Right renal cortex interstitium (tissue), 3 donors: ENCODE measurements at regions not wholly inside any gene's neighbourhood (a gene's known extent, or its start where the extent isn't known, plus 50 kb on each side); places are given as distances from the start of the nearest gene placed in this dataset.

Source experiments
- DNase-seq, 3 donors: peaks; one replicate each; pipeline ENCODE4 v3.0.0-alpha.2; 2013; ENCODE audit warnings: low read depth in 3 of 3, low spot score in 2 of 3

- DNase-seq, result no peak
Measured at GRCh38 chr5:152271420-152271819, 133.7 kb downstream of the NMUR2 start.

DNA sequence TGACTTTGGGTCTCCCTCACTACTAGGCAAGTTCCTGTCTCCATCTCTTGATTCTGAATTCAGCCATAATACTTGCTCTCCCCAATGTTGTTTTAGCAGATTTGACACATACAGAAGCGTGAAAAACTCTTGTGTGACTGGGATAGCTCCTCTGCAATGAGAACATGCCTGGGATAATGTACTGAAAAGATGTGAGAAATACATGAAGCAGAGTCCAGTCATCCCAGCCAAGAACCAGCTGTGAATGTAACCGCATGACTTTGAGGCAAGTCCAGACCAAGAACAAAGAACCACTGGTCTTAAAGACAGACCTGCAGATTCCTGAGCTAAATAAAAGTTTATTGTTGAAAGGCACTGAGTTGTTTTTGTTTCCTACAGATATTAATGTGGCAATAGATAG is 135.0 kb downstream of the NMUR2 start:
- DNase-seq, result no peak

- DNase-seq, result no peak
Measured at GRCh38 chr5:152269533-152269932, 135.5 kb downstream of the NMUR2 start.

- DNase-seq, result no peak
Measured at GRCh38 chr5:152264645-152265254, 140.3 kb downstream of the NMUR2 start.

DNA sequence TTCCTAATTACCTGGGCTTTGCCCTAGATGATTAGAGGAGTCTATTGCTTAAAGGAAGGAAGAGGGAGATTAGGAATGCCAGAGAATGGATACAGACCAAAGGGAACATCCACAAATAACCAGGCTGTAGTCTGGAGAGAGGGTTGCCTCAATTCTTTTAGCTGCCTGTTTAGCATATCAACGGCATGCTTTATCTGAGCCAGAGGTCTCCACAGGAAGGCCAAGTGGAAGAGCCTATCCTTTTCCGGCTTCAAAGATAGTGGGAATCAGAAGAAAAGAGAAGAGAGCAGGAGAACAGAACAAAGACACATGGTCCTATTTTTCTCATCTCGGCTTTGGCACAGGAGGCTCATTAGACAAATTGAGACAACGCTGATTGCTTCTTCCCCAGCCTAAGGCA is 142.4 kb downstream of the NMUR2 start:
- DNase-seq, result no peak

DNA sequence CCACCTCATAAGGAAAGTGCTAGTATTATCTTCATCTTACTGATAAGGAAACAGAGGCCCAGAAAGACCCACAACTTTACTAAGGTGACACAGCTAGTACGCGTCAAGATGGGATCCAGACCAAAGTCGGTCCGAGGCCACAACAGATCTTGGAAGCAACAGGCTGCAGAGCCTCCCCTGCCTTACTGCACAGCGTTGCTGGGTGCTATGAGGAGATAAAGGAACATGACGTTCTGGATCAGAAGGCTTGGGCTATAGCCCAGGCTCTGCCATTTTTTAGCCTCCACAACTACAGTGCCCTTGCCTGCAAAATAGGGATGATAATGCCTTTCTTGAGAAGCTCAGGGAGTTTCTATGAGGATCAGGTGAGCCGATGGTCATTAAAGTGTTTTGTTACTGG is 144.1 kb downstream of the NMUR2 start:
- DNase-seq, result no peak

DNA sequence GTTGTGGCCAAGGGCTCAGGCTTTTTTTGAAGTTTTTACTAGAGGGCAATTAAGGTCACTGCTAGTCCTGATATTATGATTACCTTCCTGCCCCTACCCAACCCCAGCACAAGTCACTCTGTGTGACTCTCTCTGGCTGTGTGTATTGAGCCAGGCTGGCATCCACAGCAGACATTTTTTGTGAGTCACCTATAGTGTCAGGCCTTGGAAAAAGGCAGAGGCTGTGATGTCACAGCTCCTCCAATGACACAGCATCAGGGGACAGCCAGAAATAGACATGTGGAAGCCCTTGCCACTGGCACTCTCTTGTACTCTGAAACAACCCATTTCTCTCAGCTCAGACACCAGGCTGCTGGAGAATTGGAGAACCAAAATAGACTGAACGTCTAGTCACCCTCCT is 145.4 kb downstream of the NMUR2 start:
- no peak for DNase-seq

DNA sequence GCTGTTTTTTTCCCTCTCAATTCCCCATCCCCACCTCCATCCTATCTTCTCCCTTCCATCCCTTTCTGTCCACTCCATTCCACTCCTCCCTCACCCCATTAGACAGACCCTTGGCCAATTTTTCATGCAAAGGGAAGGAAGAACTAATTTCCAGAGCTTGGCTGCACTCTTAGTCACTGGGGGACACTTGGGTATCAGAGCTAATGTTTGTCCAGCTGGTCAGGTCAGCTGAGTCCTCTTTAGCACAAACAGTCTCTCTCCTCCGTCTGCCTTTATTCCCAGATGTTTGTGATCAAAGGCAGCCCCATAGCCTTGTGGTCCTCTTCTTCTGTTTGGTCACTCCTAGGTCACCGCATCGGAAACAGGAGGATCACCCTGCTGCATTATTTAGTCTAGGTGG is 148.5 kb downstream of the NMUR2 start:
- no peak for DNase-seq

DNA sequence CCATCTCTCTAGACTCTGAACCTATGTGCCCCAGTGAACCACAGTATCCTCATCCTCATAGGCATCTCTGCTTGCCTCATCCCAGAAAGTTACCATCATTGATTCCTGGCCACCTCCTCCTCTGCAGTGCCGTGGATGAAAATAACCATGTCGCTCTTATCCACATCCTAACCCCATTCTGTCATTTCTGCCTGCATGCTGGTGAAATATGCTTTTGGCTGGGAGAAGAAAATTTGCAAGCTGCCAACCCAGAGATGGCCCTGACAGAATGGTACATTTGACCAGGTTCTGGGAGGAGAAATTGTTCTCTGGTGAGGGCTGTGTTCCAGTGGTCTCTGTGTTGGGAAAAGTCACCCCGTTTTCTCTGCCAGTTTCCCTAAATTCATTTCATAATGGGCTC is 149.7 kb downstream of the NMUR2 start:
- DNase-seq, result no peak

- no peak for DNase-seq
Measured at GRCh38 chr5:152247850-152248385, 157.2 kb downstream of the NMUR2 start.

GRCh38 chr5:152246401-152246800 is 158.7 kb downstream of the NMUR2 start:
- peak; percentile 29 to 50 (median 38) for DNase-seq

- DNase-seq, result no peak
Measured at GRCh38 chr5:152237531-152237930, 167.5 kb downstream of the NMUR2 start.

GRCh38 chr5:152226191-152226590 is 178.9 kb downstream of the NMUR2 start:
- DNase-seq, result peak in 2 of 3 donors; percentile 2 to 16

GRCh38 chr5:152221721-152222629 is 183.1 kb downstream of the NMUR2 start:
- no peak for DNase-seq

- DNase-seq, result no peak
Measured at GRCh38 chr5:152218694-152219093, 186.4 kb downstream of the NMUR2 start.

DNA sequence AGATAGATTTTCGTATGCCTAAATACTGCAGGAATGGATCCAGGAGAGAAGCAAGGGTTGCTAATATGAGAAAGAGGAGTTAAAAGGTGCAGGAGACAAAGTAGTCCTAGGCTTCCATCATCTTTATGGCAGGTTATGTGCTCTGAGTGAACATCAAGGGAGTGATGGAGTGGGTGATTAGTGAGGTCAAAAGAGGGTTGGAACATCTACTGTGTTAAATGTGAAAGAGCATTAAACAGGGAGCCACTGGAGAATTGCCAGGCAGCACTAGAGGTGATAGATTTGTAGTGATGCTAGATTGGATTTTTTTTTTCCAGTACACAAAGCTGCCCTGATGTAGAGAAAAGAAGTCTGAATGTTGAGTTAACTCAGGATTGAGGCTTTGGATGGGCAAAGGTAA is 199.3 kb downstream of the NMUR2 start:
- no peak for DNase-seq

- no peak for DNase-seq
Measured at GRCh38 chr5:152202321-152202720, 202.8 kb downstream of the NMUR2 start.

DNA sequence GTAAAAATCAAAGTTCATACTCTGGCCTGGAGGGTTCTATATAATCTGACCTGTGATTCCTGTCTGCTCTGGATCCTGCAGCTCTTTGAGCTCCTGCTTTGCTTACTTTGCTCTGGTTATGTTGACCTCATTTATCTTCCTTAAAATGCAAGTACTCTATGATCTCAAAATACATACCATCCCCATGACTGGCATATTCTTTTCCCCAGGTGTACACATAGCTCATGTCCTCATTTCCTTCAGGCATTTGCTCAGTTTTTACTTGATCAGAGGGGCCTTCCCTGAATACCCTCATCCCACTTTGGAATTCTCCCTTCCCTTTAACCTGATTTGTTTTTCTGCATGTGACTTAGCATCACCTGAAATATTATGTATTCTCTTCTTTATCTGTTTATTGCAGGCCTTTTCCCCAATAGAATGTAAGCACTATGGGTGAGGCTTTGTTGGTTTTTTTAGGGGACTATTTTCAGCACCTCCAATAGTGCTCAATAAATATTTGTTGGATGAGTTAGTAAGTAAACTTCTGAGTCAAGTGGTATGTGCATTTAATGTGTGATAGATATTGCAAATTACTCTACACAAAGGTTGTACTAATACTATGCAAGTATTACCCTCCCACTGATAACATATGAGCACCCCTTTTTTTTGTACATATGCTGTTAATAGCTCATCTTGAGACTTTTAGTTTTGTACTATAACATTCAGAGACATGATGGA is 211.5 kb downstream of the NMUR2 start:
- no peak for DNase-seq

- no peak for DNase-seq
Measured at GRCh38 chr5:152188251-152188650, 216.8 kb downstream of the NMUR2 start.

- no peak for DNase-seq
Measured at GRCh38 chr5:152187668-152188067, 217.4 kb downstream of the NMUR2 start.

- no peak for DNase-seq
Measured at GRCh38 chr5:152185547-152186245, 219.4 kb downstream of the NMUR2 start.
